HepG2 (cell line): ENCODE measurements at regions not wholly inside any gene's neighbourhood (a gene's known extent, or its start where the extent isn't known, plus 50 kb on each side); places are given as distances from the start of the nearest gene placed in this dataset.

Experiments used
- ATF7-NPFF ChIP-seq: sonication (generic); formaldehyde crosslinking; IDR thresholded peaks from 2 replicates; pipeline ENCODE4 v1.8.1; 2023; ENCODE audit warnings: mild to moderate bottlenecking, low read depth, missing genetic modification reagents, moderate library complexity
- ELF1 ChIP-seq: sonication (generic); formaldehyde crosslinking; IDR thresholded peaks from 2 replicates; pipeline ENCODE4 v1.4.0; 2020; ENCODE audit warnings: missing genetic modification reagents
- EP300 ChIP-seq, 3 experiments: sonication (generic) in 1 of 3; formaldehyde crosslinking in 1 of 3; IDR thresholded peaks; 2 replicates each; pipeline versions ENCODE4 v1.5.1 to v1.6.1; 2011 to 2020; ENCODE audit warnings: low read depth in 2 of 3, low read length in 2 of 3, borderline replicate concordance in 1 of 3, improper control_type of control experiment in 1 of 3, mild to moderate bottlenecking in 1 of 3, missing genetic modification reagents in 1 of 3, moderate library complexity in 1 of 3
- ESRRA ChIP-seq: sonication (generic); formaldehyde crosslinking; IDR thresholded peaks from 2 replicates; pipeline ENCODE4 v1.5.1; 2020; ENCODE audit warnings: mild to moderate bottlenecking, low read depth, missing genetic modification reagents
- LCORL ChIP-seq, 2 experiments: fragments of 450-650 bp in 1 of 2; sonication (generic) in 1 of 2; formaldehyde crosslinking in 1 of 2; IDR thresholded peaks; 2 replicates each; pipeline versions ENCODE4 v1.5.0 to v1.6.1; 2017 to 2020; ENCODE audit warnings: antibody characterized with exemption in 1 of 2, missing genetic modification reagents in 1 of 2
- NR2F6 ChIP-seq, 2 experiments: IDR thresholded peaks; 2 replicates each; pipeline ENCODE4 v1.6.1; 2016; ENCODE audit warnings: antibody characterized with exemption in 1 of 2, mild to moderate bottlenecking in 1 of 2
- PHF20 ChIP-seq: sonication (generic); formaldehyde crosslinking; IDR thresholded peaks from 2 replicates; pipeline ENCODE4 v1.5.0; 2020; ENCODE audit warnings: mild to moderate bottlenecking, missing genetic modification reagents
- SCMH1 ChIP-seq: sonication (generic); formaldehyde crosslinking; IDR thresholded peaks from 2 replicates; pipeline ENCODE4 v1.9.0; 2021; ENCODE audit warnings: missing genetic modification reagents, mild to moderate bottlenecking, borderline replicate concordance
- SMARCC2 ChIP-seq: fragments of 450-650 bp; IDR thresholded peaks from 2 replicates; pipeline ENCODE4 v1.6.1; 2017; ENCODE audit warnings: antibody characterized with exemption, mild to moderate bottlenecking
- SOX5 ChIP-seq: IDR thresholded peaks from 2 replicates; pipeline ENCODE4 v1.6.1; 2016; ENCODE audit warnings: borderline replicate concordance
- TCF7L2 ChIP-seq: IDR thresholded peaks from 2 replicates; pipeline ENCODE4 v1.6.1; 2011; ENCODE audit warnings: mild to moderate bottlenecking, low read depth, low read length, moderate library complexity
- XRCC5 ChIP-seq: fragments of 200-400 bp; formaldehyde crosslinking; optimal IDR thresholded peaks from 2 replicates; pipeline ENCODE3; 2017; ENCODE audit warnings: mild to moderate bottlenecking, low read length
- ZNF12 ChIP-seq: sonication (generic); formaldehyde crosslinking; IDR thresholded peaks from 2 replicates; pipeline ENCODE4 v1.5.0; 2020; ENCODE audit warnings: missing genetic modification reagents
- ZNF282 ChIP-seq: fragments of 450-650 bp; IDR thresholded peaks from 2 replicates; pipeline ENCODE4 v1.6.1; 2018; ENCODE audit not compliant: partially characterized antibody
- ZNF615 ChIP-seq: sonication (generic); formaldehyde crosslinking; IDR thresholded peaks from 2 replicates; pipeline ENCODE4 v1.5.0; 2020; ENCODE audit warnings: mild to moderate bottlenecking, missing genetic modification reagents, borderline replicate concordance
- ZNF674 ChIP-seq: sonication (generic); formaldehyde crosslinking; IDR thresholded peaks from 2 replicates; pipeline ENCODE4 v1.5.0; 2020; ENCODE audit warnings: low read depth, mild to moderate bottlenecking, missing genetic modification reagents
- ZNF841 ChIP-seq: sonication (generic); formaldehyde crosslinking; IDR thresholded peaks from 2 replicates; pipeline ENCODE4 v1.8.1; 2023; ENCODE audit warnings: missing genetic modification reagents, borderline replicate concordance
- TF ChIP-seq, protein P1 (sequence below): sonication (generic); formaldehyde crosslinking; IDR thresholded peaks from 2 replicates; pipeline ENCODE4 v1.8.1; 2023; ENCODE audit warnings: missing genetic modification reagents, inconsistent platforms, borderline replicate concordance
- TF ChIP-seq, protein P2 (sequence below): sonication (generic); formaldehyde crosslinking; IDR thresholded peaks from 2 replicates; pipeline ENCODE4 v1.4.0; 2020; ENCODE audit warnings: missing genetic modification reagents
- TF ChIP-seq, protein P3 (sequence below): conservative IDR thresholded peaks from 2 replicates; pipeline ENCODE4 v1.6.1; 2018; ENCODE audit warnings: missing genetic modification reagents
- TF ChIP-seq, protein P4 (sequence below): IDR thresholded peaks from 2 replicates; pipeline ENCODE4 v1.6.1; 2016
- TF ChIP-seq, protein P5 (sequence below): sonication (generic); formaldehyde crosslinking; IDR thresholded peaks from 2 replicates; pipeline ENCODE4 v1.4.0; 2020; ENCODE audit warnings: missing genetic modification reagents
- TF ChIP-seq, protein P6 (sequence below): sonication (generic); formaldehyde crosslinking; IDR thresholded peaks from 2 replicates; pipeline ENCODE4 v1.8.1; 2023; ENCODE audit warnings: mild to moderate bottlenecking, missing genetic modification reagents

DNA sequence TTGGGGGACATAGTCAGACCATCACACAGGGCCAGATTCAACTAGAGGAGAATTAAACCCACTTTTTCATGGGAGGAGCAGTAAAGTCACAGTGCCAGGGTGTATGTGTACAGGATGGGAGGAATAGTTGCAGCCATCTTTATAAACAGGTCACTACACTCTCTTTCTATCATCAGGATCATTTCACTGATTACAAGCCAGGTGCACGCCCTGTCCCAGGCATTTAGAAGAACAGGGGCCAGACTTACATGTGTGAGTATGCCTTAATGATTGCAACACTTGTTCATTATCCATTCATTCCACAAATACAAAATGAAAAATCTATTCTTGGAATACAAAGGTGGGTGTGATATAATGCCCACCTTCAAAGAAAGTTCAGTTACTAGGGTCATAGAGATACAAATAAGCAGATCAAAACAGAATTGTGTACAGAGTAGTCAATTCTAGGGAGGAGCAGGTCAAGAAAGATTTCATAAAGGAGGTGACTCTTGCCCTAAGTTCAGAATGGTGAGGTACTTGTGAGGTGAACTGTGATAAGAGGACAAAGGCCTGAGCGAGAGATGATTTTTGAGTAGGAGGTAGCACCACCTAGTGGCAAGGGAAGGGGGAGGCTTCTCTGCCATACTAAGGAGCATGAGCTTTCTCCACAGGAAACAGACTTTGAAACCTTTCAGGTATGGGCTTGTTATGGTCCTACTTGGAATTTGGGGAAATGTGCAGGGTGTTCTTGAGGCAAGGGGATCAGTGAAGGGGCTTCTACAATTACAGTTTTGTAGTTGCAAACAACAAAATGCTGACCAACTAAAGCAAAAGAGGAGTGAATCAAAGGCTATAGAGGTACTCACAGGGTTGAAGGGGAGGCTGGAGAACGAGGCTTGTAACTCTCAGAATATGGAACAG is 156.3 kb downstream of the SUCLG1 start (continued):
- no peak for TF ChIP-seq PHF20 (CRISPR knock-in tag)
- no peak for TF ChIP-seq ZNF282
- TF ChIP-seq SCMH1 (CRISPR knock-in tag), result no peak
- TF ChIP-seq, protein P1, sequence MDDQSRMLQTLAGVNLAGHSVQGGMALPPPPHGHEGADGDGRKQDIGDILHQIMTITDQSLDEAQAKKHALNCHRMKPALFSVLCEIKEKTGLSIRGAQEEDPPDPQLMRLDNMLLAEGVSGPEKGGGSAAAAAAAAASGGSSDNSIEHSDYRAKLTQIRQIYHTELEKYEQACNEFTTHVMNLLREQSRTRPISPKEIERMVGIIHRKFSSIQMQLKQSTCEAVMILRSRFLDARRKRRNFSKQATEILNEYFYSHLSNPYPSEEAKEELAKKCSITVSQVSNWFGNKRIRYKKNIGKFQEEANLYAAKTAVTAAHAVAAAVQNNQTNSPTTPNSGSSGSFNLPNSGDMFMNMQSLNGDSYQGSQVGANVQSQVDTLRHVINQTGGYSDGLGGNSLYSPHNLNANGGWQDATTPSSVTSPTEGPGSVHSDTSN (CRISPR knock-in tag), result no peak
- TF ChIP-seq, protein P2, sequence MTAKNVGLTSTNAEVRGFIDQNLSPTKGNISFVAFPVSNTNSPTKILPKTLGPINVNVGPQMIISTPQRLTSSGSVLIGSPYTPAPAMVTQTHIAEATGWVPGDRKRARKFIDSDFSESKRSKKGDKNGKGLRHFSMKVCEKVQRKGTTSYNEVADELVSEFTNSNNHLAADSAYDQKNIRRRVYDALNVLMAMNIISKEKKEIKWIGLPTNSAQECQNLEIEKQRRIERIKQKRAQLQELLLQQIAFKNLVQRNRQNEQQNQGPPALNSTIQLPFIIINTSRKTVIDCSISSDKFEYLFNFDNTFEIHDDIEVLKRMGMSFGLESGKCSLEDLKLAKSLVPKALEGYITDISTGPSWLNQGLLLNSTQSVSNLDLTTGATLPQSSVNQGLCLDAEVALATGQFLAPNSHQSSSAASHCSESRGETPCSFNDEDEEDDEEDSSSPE, result no peak
- no peak for TF ChIP-seq SOX5 (CRISPR knock-in tag)
- no peak for TF ChIP-seq SMARCC2
- TF ChIP-seq EP300 (IDR thresholded peaks at IDR 0.05; ENCODE audit: low read depth in 2 of 2, low read length in 2 of 2), result peak; percentile 28 to 90; a peak in 2 of 4 replicates
- no peak for TF ChIP-seq EP300 (CRISPR knock-in tag; IDR thresholded peaks at IDR 0.05; ENCODE audit: borderline replicate concordance)
- no peak for TF ChIP-seq TCF7L2
- peak; percentile 57 for TF ChIP-seq XRCC5
- TF ChIP-seq ESRRA (CRISPR knock-in tag), result peak; percentile 41; the same call in 1 of the 2 replicates
- no peak for TF ChIP-seq ELF1 (CRISPR knock-in tag)
- 0 out of 2 replicates have a peak, but pooled peaks have one; percentile 63 for TF ChIP-seq ZNF674 (CRISPR knock-in tag)
- TF ChIP-seq, protein P3, sequence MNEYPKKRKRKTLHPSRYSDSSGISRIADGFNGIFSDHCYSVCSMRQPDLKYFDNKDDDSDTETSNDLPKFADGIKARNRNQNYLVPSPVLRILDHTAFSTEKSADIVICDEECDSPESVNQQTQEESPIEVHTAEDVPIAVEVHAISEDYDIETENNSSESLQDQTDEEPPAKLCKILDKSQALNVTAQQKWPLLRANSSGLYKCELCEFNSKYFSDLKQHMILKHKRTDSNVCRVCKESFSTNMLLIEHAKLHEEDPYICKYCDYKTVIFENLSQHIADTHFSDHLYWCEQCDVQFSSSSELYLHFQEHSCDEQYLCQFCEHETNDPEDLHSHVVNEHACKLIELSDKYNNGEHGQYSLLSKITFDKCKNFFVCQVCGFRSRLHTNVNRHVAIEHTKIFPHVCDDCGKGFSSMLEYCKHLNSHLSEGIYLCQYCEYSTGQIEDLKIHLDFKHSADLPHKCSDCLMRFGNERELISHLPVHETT, result no peak
- TF ChIP-seq ZNF12 (CRISPR knock-in tag), result peak; percentile 65; the same call in 1 of the 2 replicates
- TF ChIP-seq LCORL (IDR thresholded peaks at IDR 0.05), result no peak
- TF ChIP-seq LCORL (CRISPR knock-in tag; IDR thresholded peaks at IDR 0.05), result peak; percentile 75
- no peak for TF ChIP-seq ZNF615 (CRISPR knock-in tag)
- peak; percentile 93 for TF ChIP-seq NR2F6 (IDR thresholded peaks at IDR 0.05)
- TF ChIP-seq NR2F6 (CRISPR knock-in tag; IDR thresholded peaks at IDR 0.05), result no peak
- TF ChIP-seq, protein P4, sequence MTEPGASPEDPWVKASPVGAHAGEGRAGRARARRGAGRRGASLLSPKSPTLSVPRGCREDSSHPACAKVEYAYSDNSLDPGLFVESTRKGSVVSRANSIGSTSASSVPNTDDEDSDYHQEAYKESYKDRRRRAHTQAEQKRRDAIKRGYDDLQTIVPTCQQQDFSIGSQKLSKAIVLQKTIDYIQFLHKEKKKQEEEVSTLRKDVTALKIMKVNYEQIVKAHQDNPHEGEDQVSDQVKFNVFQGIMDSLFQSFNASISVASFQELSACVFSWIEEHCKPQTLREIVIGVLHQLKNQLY (CRISPR knock-in tag), result no peak
- TF ChIP-seq, protein P5, sequence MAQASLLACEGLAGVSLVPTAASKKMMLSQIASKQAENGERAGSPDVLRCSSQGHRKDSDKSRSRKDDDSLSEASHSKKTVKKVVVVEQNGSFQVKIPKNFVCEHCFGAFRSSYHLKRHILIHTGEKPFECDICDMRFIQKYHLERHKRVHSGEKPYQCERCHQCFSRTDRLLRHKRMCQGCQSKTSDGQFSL, result no peak
- TF ChIP-seq ATF7-NPFF (CRISPR knock-in tag), result no peak
- TF ChIP-seq ZNF841 (CRISPR knock-in tag), result no peak
- TF ChIP-seq, protein P6, sequence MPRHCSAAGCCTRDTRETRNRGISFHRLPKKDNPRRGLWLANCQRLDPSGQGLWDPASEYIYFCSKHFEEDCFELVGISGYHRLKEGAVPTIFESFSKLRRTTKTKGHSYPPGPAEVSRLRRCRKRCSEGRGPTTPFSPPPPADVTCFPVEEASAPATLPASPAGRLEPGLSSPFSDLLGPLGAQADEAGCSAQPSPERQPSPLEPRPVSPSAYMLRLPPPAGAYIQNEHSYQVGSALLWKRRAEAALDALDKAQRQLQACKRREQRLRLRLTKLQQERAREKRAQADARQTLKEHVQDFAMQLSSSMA (CRISPR knock-in tag), result no peak
